HEK293 (cell line): ENCODE measurements at regions not wholly inside any gene's neighbourhood (a gene's known extent, or its start where the extent isn't known, plus 50 kb on each side); places are given as distances from the start of the nearest gene placed in this dataset.

Experiments
- CTCF ChIP-seq: fragments of 450-650 bp; formaldehyde crosslinking; IDR thresholded peaks from 2 replicates; pipeline ENCODE4 v1.5.1; 2016; ENCODE audit warnings: missing biosample characterization, missing genetic modification characterization
- YY1 ChIP-seq: fragments of 450-650 bp; formaldehyde crosslinking; IDR thresholded peaks from 2 replicates; pipeline ENCODE4 v1.5.1; 2018; ENCODE audit warnings: missing biosample characterization, missing genetic modification characterization
- ZNF184 ChIP-seq: fragments of 450-650 bp; IDR thresholded peaks from 2 replicates; pipeline ENCODE4 v1.5.1; 2018; ENCODE audit warnings: missing biosample characterization, mild to moderate bottlenecking, missing genetic modification characterization
- ZNF639 ChIP-seq: fragments of 450-650 bp; formaldehyde crosslinking; IDR thresholded peaks from 2 replicates; pipeline ENCODE4 v1.5.1; 2016; ENCODE audit warnings: missing biosample characterization, missing genetic modification characterization
- ZNF792 ChIP-seq: fragments of 450-650 bp; formaldehyde crosslinking; IDR thresholded peaks from 2 replicates; pipeline ENCODE4 v1.5.1; 2016; ENCODE audit warnings: missing biosample characterization, missing genetic modification characterization

GRCh38 chr14:34051966-34052657 is 101.2 kb upstream of the EGLN3 start:
- no peak for TF ChIP-seq YY1 (tag by site-specific recombination)
- no peak for TF ChIP-seq ZNF792 (tag by site-specific recombination)
- no peak for TF ChIP-seq CTCF (tag by site-specific recombination)
- TF ChIP-seq ZNF639: no peak
- no peak for TF ChIP-seq ZNF184 (tag by site-specific recombination)
